A549 (cell line): ENCODE measurements at regions not wholly inside any gene's neighbourhood (a gene's known extent, or its start where the extent isn't known, plus 50 kb on each side); places are given as distances from the start of the nearest gene placed in this dataset.
"Not testable (repeated sequence)": the region's sequence is repeated elsewhere in the genome, so short reads cannot be mapped to it uniquely, and the experiment has no call there.

Experiments
- ATAC-seq, 2 experiments: fragments of 200-7000 bp in 1 of 2; fragments of >200 bp in 1 of 2; cut with Nextera tagmentation in 1 of 2; cut with Tn5 transposase in 1 of 2; 3 replicates each; pipeline versions ENCODE4 v1.8.0 to v1.9.1; 2018 to 2020; ENCODE audit warnings: mild to moderate bottlenecking in 1 of 2, moderate library complexity in 1 of 2
- CTCF ChIA-PET: fragments of 300-600 bp; sonication (Branson Sonifier 250); formaldehyde crosslinking; extraction: SDS; loops from one replicate; lab custom pipeline; 2021; ENCODE audit warnings: antibody characterized with exemption, inconsistent platforms; lab: Yijun Ruan, JAX
- POLR2A ChIA-PET: fragments of 350-600 bp; formaldehyde crosslinking; extraction: SDS; loops from one replicate; lab custom pipeline; 2021; ENCODE audit warnings: antibody characterized with exemption, inconsistent platforms; lab: Yijun Ruan, JAX
- DNase-seq, 2 experiments: peaks; one replicate each; pipeline versions ENCODE4 v3.0.0 to v3.0.0-alpha.2; 2011 to 2016; ENCODE audit warnings: low read depth in 1 of 2, low spot score in 1 of 2
- FAIRE-seq: peaks from 2 replicates; lab custom pipeline; 2011; peaks lifted over from hg19 to GRCh38; lab: Jason Lieb, UNC
- H3K27ac ChIP-seq, 2 experiments: fragments of >200 bp; sonication (Bioruptor Twin); formaldehyde crosslinking; 3 replicates each; pipeline ENCODE4 v1.5.1; 2016 to 2017
- H3K4me1 ChIP-seq: fragments of >200 bp; sonication (Bioruptor Twin); formaldehyde crosslinking; 3 replicates; pipeline ENCODE4 v1.6.1; 2016
- H3K4me2 ChIP-seq: fragments of >200 bp; sonication (Bioruptor Twin); formaldehyde crosslinking; 3 replicates; pipeline ENCODE4 v1.6.1; 2016
- H3K4me3 ChIP-seq: fragments of >200 bp; sonication (Bioruptor Twin); formaldehyde crosslinking; 3 replicates; pipeline ENCODE4 v1.5.1; 2016
- H3K9me3 ChIP-seq: fragments of >200 bp; sonication (Bioruptor Twin); formaldehyde crosslinking; 3 replicates; pipeline ENCODE4 v1.6.1; 2016
- CHD2 ChIP-seq: fragments of 150-350 bp; IDR thresholded peaks from 2 replicates; pipeline ENCODE4 v1.6.1; 2014; ENCODE audit warnings: low read length; ENCODE audit not compliant: partially characterized antibody
- E2F6 ChIP-seq: IDR thresholded peaks from 2 replicates; pipeline ENCODE4 v1.6.1; 2012; ENCODE audit warnings: low read depth, borderline replicate concordance
- EHF ChIP-seq: fragments of 250-450 bp; sonication (Bioruptor Pico); IDR thresholded peaks from 2 replicates; pipeline ENCODE4 v1.5.0; 2020; ENCODE audit warnings: mild to moderate bottlenecking
- ESRRA ChIP-seq: fragments of 150-350 bp; IDR thresholded peaks from 2 replicates; pipeline ENCODE4 v1.6.1; 2014; ENCODE audit warnings: mild to moderate bottlenecking, low read length, borderline replicate concordance
- FOSB ChIP-seq: fragments of 250-450 bp; sonication (Bioruptor Pico); IDR thresholded peaks from 2 replicates; pipeline ENCODE4 v1.5.0; 2020; ENCODE audit warnings: mild to moderate bottlenecking, moderate library complexity
- HOXB5 ChIP-seq: fragments of 250-450 bp; sonication (Bioruptor Pico); IDR thresholded peaks from 2 replicates; pipeline ENCODE4 v1.5.0; 2020; ENCODE audit warnings: mild to moderate bottlenecking, moderate library complexity
- JUNB ChIP-seq: fragments of >200 bp; sonication (Bioruptor Twin); formaldehyde crosslinking; IDR thresholded peaks from 2 replicates; pipeline ENCODE4 v1.6.1; 2016
- KDM5A ChIP-seq: fragments of 200-600 bp; sonication (generic); IDR thresholded peaks from 2 replicates; pipeline ENCODE4 v1.6.1; 2016; ENCODE audit warnings: antibody characterized with exemption, mild to moderate bottlenecking
- NFE2L2 ChIP-seq: fragments of 150-350 bp; conservative IDR thresholded peaks from 2 replicates; pipeline ENCODE4 v1.6.1; 2014; ENCODE audit warnings: low read length
- NPAS2 ChIP-seq: fragments of 250-450 bp; sonication (Bioruptor Pico); IDR thresholded peaks from 2 replicates; pipeline ENCODE4 v1.8.0; 2022; ENCODE audit warnings: mild to moderate bottlenecking, moderate library complexity, borderline replicate concordance
- POLR2A ChIP-seq: IDR thresholded peaks from 2 replicates; pipeline ENCODE4 v1.6.1; 2012; ENCODE audit warnings: mild to moderate bottlenecking, low read length
- RAD21 ChIP-seq, 2 experiments: fragments of >200 bp in 1 of 2; sonication (Bioruptor Twin) in 1 of 2; formaldehyde crosslinking in 1 of 2; IDR thresholded peaks in 1 of 2; conservative IDR thresholded peaks in 1 of 2; 2 replicates in 1 of 2; 3 replicates in 1 of 2; pipeline ENCODE4 v1.6.1; 2012 to 2018; ENCODE audit warnings: inconsistent platforms in 1 of 2
- RARB ChIP-seq: fragments of 250-450 bp; sonication (Bioruptor Pico); IDR thresholded peaks from 2 replicates; pipeline ENCODE4 v1.8.0; 2021; ENCODE audit warnings: mild to moderate bottlenecking, moderate library complexity
- SREBF2 ChIP-seq: fragments of 450-650 bp; IDR thresholded peaks from 2 replicates; pipeline ENCODE4 v1.6.1; 2014; ENCODE audit warnings: mild to moderate bottlenecking, moderate library complexity
- TFCP2L1 ChIP-seq: fragments of 250-450 bp; sonication (Bioruptor Pico); IDR thresholded peaks from 2 replicates; pipeline ENCODE4 v1.5.0; 2021; ENCODE audit warnings: mild to moderate bottlenecking
- ZSCAN20 ChIP-seq: fragments of 250-450 bp; sonication (Bioruptor Pico); IDR thresholded peaks from 2 replicates; pipeline ENCODE4 v1.8.0; 2022; ENCODE audit warnings: mild to moderate bottlenecking, moderate library complexity
- WGBS: methylation state at CpG from one replicate; pipeline ENCODE4 v1.1.6; 2017; ENCODE audit errors: missing lambda C conversion rate; 5-methylcytosine and 5-hydroxymethylcytosine counted together
- TF ChIP-seq, protein P1 (sequence below): fragments of >200 bp; sonication (Bioruptor Twin); formaldehyde crosslinking; IDR thresholded peaks from 3 replicates; pipeline ENCODE4 v1.6.1; 2016

GRCh38 chrX:10469-11458, 270.4 kb upstream of the PLCXD1 start:
- H3K4me3 ChIP-seq, H3K4me1 ChIP-seq, DNase-seq, H3K27ac ChIP-seq, H3K9me3 ChIP-seq, POLR2A ChIA-PET, CTCF ChIA-PET, H3K4me2 ChIP-seq, FAIRE-seq: not testable (repeated sequence)
- peak in 1 of 2 experiments; percentile 59; a peak in 3 of 6 replicates for ATAC-seq
- WGBS: 71% methylated on average over 2 of the region's 18 CpGs

DNA sequence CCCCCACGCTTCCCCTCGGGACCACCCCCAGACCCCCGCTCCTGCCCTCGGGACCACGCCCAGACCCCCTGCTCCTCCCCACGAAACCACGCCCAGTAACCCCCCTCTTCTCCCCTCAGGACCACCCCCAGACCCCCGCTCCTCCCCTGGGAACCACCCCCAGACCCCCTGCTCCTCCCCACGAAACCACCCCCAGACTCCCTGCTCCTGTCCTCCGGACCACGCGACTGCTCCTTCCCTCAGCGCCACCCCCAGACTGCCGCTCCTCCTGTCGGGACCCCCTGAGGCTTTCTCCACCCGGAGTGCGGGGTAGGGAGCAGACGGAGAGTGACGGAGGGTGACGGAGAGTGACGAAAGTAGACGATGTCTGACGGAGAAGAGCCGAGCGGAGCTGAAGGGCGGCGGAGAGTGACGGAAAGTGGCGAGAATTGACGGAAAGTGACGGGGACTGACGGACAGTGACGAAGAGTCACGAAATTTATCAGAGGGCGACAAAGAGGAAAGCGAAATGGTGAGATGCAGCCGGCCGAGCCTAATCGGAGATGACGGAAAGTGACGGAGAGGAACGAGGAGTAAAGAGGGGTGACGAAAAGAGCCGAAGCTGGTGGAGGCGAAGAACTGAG, 267.2 kb upstream of the PLCXD1 start:
- H3K4me3 ChIP-seq, H3K27ac ChIP-seq, CTCF ChIA-PET, DNase-seq, H3K4me1 ChIP-seq, POLR2A ChIA-PET, FAIRE-seq, H3K9me3 ChIP-seq, H3K4me2 ChIP-seq: not testable (repeated sequence)
- ATAC-seq: peak in 1 of 2 experiments; percentile 41; a peak in 1 of 6 replicates
- no CpG with 5 or more reads among the region's 45 CpGs for whole genome bisulfite sequencing

GRCh38 chrX:14452-14851, 266.7 kb upstream of the PLCXD1 start:
- POLR2A ChIA-PET, DNase-seq, H3K9me3 ChIP-seq, FAIRE-seq, CTCF ChIA-PET, H3K4me3 ChIP-seq, H3K4me1 ChIP-seq, H3K4me2 ChIP-seq, H3K27ac ChIP-seq: not testable (repeated sequence)
- 85% methylated on average over 9 of the region's 39 CpGs for whole genome bisulfite sequencing
- ATAC-seq: 0 out of 6 replicates have a peak, but pooled peaks of 1 of the 2 experiments have one; percentile 14

GRCh38 chrX:18768-19454, 262.3 kb upstream of the PLCXD1 start:
- FAIRE-seq, H3K9me3 ChIP-seq, H3K4me3 ChIP-seq, H3K4me2 ChIP-seq, DNase-seq, H3K4me1 ChIP-seq, H3K27ac ChIP-seq, CTCF ChIA-PET, POLR2A ChIA-PET: not testable (repeated sequence)
- peak; percentile 92 to 98 for ATAC-seq
- under 1% methylated on average over 16 of the region's 47 CpGs for WGBS

DNA sequence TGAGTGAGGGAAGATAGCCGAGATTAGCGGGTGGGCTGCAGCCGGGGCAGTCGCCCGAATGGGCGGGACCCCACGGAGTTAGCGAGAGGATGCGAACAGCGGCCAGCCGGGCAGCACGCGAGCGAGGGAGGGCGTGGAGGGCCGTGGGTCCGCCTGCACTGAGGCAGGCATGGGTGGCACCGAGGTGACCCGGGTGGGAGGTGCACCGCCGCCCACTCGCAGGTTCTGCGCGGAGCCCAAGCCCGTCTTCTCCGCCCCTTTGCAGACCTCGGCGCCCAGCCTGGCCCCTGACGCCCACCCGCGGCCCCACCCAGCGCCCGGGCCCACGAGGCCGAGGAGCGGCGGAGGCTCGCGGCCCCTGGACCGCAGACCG, 261.7 kb upstream of the PLCXD1 start:
- no CpG with 5 or more reads among the region's 41 CpGs for WGBS
- DNase-seq, POLR2A ChIA-PET, H3K4me3 ChIP-seq, H3K9me3 ChIP-seq, CTCF ChIA-PET, H3K4me1 ChIP-seq, FAIRE-seq, ATAC-seq: not testable (repeated sequence)
- Histone ChIP-seq H3K27ac (peak overlapping the region in 1 of 2 experiments; percentile 67; a peak in 2 of 6 replicates), H3K4me2 (peak overlapping the region; percentile 36; the same call in 2 of the 3 replicates)

GRCh38 chrX:19912-20571, 261.1 kb upstream of the PLCXD1 start:
- WGBS: 95% methylated on average over 26 of the region's 56 CpGs
- no peak for FAIRE-seq
- POLR2A ChIA-PET: no interaction called here
- no peak for TF ChIP-seq NPAS2 (CRISPR knock-in tag)
- TF ChIP-seq TFCP2L1 (CRISPR knock-in tag): no peak
- TF ChIP-seq POLR2A: no peak
- TF ChIP-seq, protein P1, sequence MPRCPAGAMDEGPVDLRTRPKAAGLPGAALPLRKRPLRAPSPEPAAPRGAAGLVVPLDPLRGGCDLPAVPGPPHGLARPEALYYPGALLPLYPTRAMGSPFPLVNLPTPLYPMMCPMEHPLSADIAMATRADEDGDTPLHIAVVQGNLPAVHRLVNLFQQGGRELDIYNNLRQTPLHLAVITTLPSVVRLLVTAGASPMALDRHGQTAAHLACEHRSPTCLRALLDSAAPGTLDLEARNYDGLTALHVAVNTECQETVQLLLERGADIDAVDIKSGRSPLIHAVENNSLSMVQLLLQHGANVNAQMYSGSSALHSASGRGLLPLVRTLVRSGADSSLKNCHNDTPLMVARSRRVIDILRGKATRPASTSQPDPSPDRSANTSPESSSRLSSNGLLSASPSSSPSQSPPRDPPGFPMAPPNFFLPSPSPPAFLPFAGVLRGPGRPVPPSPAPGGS: no peak
- TF ChIP-seq HOXB5 (CRISPR knock-in tag): no peak
- TF ChIP-seq FOSB (CRISPR knock-in tag): no peak
- no peak for TF ChIP-seq EHF
- no peak for TF ChIP-seq NFE2L2
- TF ChIP-seq E2F6: no peak
- no peak for TF ChIP-seq RAD21 (conservative IDR thresholded peaks at IDR 0.05 in 1 of 2, IDR thresholded peaks at IDR 0.05 in 1 of 2)
- TF ChIP-seq JUNB: no peak
- no peak for TF ChIP-seq SREBF2
- TF ChIP-seq KDM5A: no peak
- no peak for TF ChIP-seq RARB (CRISPR knock-in tag)
- TF ChIP-seq CHD2: no peak
- no peak for TF ChIP-seq ZSCAN20
- no peak for TF ChIP-seq ESRRA
- ATAC-seq: no peak
- no peak overlapping the region for H3K4me3 ChIP-seq
- peak overlapping the region in 1 of 2 experiments; percentile 67; a peak in 2 of 6 replicates for H3K27ac ChIP-seq
- H3K4me2 ChIP-seq: peak overlapping the region; percentile 36; the same call in 2 of the 3 replicates
- H3K9me3 ChIP-seq: no peaks in the 10 kb centered on the region
- no peaks in the 10 kb centered on the region for H3K4me1 ChIP-seq
- CTCF ChIA-PET: no interaction called here
- DNase-seq: no peak
